IPS DF 4.7 (cell line): ENCODE measurements at regions not wholly inside any gene's neighbourhood (a gene's known extent, or its start where the extent isn't known, plus 50 kb on each side); places are given as distances from the start of the nearest gene placed in this dataset.

Experiments
- DNase-seq: peaks from one replicate; pipeline ENCODE4 v3.0.0-alpha.2; 2013; ENCODE audit warnings: low spot score; ENCODE audit errors: extremely low read depth

DNA sequence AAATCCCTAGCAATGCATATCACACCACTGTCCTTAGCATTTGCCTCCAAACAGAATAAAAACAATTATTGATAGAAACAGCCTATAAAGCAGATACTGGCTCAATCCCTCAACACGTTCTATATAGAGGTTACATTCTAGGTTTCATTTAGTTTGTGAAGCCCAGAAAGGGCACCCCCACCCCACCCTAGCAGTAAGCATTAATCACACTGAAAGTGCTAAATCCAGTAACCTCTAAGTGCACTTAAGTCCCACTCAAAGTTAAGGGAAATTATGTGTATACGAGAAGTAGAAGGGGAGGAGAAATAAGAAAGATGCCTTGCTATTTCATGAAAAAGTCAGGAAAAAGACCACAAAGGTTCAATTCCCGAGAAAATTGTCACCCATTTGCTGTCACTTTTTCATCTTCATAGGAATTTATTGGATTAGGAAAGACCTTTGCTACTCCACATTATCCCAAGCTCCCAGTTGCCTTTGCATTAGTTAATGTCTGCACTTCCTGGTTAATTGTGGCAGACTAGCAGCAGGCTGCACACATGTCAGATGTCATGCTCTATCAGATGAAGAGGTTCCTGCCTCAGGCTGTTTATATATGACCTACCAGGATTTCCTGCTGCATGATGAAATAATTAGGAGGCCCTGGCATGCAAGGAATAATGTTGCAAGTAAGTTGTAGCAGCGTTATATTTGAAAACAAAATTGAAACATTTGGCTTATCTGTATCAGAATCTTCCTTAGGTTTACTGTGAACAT, 54.5 kb upstream of the LHX8 start:
- DNase-seq = no peak

DNA sequence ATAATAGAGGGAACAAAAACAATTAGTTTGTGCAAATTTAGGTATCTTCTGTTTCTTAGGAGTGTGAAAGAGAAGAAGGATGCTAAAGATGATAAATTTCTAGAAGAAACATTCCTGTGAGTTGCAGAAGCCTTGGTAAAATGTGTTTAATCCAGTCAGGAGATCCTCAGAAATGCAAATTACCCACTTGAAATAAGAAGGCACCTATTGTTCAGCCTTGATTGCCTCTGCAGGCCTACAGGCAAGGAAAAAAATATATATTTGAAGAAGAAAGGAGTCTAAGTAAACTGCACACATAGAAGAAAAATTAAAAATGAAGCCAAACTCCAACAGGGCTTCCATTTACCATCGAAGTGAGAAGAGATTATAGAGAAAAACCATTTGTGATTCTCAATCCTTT, 51.0 kb upstream of the LHX8 start:
- no peak for DNase-seq

DNA sequence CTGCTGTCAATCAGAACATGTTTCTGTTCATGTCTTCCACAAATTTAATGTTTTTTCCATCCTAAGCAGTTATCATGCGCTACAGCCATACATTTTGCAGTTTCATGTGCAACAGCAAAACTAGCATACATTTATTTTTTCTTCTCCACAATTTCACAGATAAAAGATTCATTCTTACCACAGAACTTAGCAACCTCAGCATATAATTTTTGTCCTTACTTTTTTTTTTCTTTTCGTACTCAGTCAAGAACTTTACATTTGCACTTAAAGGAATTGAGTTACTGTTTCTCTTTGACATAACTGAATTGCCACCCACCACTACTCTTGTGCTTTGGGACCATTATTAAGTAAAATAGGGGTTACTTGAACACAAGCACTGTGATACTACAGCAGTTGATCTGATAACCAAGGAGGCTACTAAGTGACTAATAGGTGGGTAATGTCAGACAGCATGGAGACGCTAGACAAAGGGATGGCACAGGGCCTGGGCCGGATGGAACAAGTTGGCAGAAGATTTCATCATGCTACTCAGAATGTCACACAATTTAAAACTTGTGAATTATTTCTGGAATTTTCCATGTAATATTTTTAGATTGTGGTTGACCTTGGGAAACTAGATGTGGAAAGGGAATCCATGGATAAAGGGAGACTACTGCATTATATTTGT, 50.2 kb upstream of the LHX8 start:
- DNase-seq = no peak
